Thyroid gland (tissue), 4 donors: ENCODE measurements at regions not wholly inside any gene's neighbourhood (a gene's known extent, or its start where the extent isn't known, plus 50 kb on each side); places are given as distances from the start of the nearest gene placed in this dataset.

Experiments
- POLR2A ChIP-seq, 2 donors: fragments of 450-650 bp; IDR thresholded peaks; one replicate each; pipeline ENCODE4 v1.6.1; 2017; ENCODE audit warnings: antibody characterized with exemption in 2 of 2, mild to moderate bottlenecking in 2 of 2, moderate library complexity in 1 of 2
- TF ChIP-seq, protein P1 (sequence below), 6 experiments: fragments of 200-600 bp in 3 of 6; fragments of 450-650 bp in 3 of 6; sonication (generic) in 3 of 6; IDR thresholded peaks; one replicate each; pipeline ENCODE4 v1.5.1; 2016 to 2019; ENCODE audit warnings: antibody characterized with exemption in 6 of 6, mild to moderate bottlenecking in 2 of 6, inconsistent platforms in 1 of 6, moderate library complexity in 1 of 6

DNA sequence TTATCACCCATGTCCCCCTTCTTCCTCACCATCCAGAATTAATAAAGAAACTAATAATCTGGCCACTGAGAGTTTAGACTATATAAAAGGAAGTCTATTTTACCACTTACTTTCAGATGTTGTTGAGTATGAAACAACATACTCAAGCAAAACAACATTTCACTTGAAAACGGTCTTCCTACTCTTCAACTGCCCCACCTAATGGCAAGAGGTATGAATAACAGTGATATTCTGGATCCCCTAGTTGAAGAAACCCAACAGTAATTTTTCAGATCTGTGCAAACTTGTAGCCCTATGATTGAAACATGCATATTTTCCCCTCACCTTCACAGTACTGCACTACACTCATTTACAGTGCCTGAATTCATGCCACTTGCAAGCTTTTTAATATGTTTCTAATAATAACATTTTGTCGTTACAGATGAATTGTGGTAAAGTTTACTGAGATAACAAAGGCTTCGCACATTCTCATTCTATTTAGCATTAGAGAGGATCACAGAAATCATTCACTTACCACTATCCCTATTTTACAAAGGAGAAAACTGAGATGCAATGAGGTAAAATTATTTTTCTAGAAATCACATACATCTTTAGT, 267.9 kb upstream of the PDE4D start:
- TF ChIP-seq, protein P1, sequence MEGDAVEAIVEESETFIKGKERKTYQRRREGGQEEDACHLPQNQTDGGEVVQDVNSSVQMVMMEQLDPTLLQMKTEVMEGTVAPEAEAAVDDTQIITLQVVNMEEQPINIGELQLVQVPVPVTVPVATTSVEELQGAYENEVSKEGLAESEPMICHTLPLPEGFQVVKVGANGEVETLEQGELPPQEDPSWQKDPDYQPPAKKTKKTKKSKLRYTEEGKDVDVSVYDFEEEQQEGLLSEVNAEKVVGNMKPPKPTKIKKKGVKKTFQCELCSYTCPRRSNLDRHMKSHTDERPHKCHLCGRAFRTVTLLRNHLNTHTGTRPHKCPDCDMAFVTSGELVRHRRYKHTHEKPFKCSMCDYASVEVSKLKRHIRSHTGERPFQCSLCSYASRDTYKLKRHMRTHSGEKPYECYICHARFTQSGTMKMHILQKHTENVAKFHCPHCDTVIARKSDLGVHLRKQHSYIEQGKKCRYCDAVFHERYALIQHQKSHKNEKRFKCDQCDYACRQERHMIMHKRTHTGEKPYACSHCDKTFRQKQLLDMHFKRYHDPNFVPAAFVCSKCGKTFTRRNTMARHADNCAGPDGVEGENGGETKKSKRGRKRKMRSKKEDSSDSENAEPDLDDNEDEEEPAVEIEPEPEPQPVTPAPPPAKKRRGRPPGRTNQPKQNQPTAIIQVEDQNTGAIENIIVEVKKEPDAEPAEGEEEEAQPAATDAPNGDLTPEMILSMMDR (IDR thresholded peaks at IDR 0.05): peak in 1 of 6 experiments; percentile 25
- no peak for TF ChIP-seq POLR2A (IDR thresholded peaks at IDR 0.05)
